ENCODE measurements at regions not wholly inside any gene's neighbourhood (a gene's known extent, or its start where the extent isn't known, plus 50 kb on each side); places are given as distances from the start of the nearest gene placed in this dataset.
A peak's percentile ranks its signal among the peaks of the same experiment; 100 is the strongest.

DNA sequence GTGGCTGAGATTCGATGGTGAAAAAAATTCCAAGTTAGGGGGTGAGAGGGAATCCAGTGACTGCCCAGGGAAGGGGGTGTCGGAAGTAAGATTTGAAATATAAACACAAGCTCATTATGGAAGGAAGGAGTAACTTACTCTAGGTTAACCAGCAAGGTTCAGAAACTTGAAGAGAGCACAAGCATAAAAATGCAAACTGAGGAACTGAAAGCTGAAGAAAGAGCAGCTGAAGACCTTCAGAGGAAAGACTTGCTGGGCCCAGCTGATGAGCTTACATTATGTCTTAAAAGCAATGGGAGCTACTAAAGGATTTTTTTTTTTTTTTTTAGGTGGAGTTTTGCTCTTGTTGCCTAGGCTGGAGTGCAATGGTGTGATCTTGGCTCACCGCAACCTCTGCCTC lies 189.7 kb upstream of the GRIN2B start:
- POLR2A ChIA-PET: interaction anchor here (0.7 to 1.5 kb wide), 16 partner anchors 9 to 600 kb away, joined by 3 to 17 read pairs (median 4); no protein-coding TSS in a partner anchor
- H3K4me2 ChIP-seq (ENCODE audit: low read length): peak overlapping the region; percentile 62

DNA sequence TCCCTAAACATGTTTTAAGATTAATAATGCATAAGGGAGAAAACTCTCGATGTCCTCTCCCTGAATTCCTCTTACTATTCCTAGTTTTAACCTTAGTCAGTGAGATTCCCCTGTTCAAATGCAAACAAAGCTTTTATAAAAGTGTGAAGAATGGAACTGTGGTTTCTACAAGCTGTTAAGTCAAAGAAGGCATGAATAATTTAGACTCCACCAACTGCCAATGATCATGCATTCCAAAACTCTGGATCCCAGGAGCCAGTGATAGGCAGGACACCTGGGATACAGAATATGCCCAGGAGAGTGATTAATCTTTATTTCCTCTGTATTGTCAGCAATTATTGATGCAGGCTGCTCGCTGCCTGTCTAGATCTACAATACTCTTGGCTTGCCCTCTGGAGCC lies 190.3 kb upstream of the ATF7IP start:
- Histone ChIP-seq H2AFZ (ENCODE audit: low read length) (peak overlapping the region; percentile 8; the same call in 1 of the 2 replicates), H3K4me2 (ENCODE audit: low read length) (no peak overlapping the region), H3K4me3 (ENCODE audit: low read depth, low read length, poor library complexity, severe bottlenecking) (no peak overlapping the region), H3K79me2 (ENCODE audit: insufficient read depth, low read depth, low read length) (no peaks in the 10 kb centered on the region), H3K36me3 (ENCODE audit: insufficient read depth, low read length) (no peaks in the 10 kb centered on the region; the same call in 1 of the 2 replicates), H4K20me1 (ENCODE audit: insufficient read depth, low read length) (no peaks in the 10 kb centered on the region), H3K9me2 (ENCODE audit: insufficient read depth, low read length) (no peaks in the 10 kb centered on the region), H3K27ac (ENCODE audit: low read depth, low read length, poor library complexity, severe bottlenecking) (no peak overlapping the region), H3K9me3 (ENCODE audit: low read length) (no peaks in the 10 kb centered on the region), H3K4me1 (ENCODE audit: insufficient read depth, low read length, poor library complexity, severe bottlenecking) (peaks cover 38% of the 10 kb centered on the region)
- DNase-seq (ENCODE audit: low spot score): no peak
- BruUV-seq (replicated peaks): no TSS peak
- ChIA-PET POLR2A (interaction anchor here (0.6 to 1.1 kb wide), 4 partner anchors 8 to 256 kb away, joined by 3 to 8 read pairs (median 4); no protein-coding TSS in a partner anchor), CTCF (ENCODE audit: unreplicated experiment) (no interaction called here)
- TF ChIP-seq EZH2phosphoT487 (IDR thresholded peaks at IDR 0.05; ENCODE audit: borderline replicate concordance, low read depth, low read length): no peak
- TF ChIP-seq, protein P1, sequence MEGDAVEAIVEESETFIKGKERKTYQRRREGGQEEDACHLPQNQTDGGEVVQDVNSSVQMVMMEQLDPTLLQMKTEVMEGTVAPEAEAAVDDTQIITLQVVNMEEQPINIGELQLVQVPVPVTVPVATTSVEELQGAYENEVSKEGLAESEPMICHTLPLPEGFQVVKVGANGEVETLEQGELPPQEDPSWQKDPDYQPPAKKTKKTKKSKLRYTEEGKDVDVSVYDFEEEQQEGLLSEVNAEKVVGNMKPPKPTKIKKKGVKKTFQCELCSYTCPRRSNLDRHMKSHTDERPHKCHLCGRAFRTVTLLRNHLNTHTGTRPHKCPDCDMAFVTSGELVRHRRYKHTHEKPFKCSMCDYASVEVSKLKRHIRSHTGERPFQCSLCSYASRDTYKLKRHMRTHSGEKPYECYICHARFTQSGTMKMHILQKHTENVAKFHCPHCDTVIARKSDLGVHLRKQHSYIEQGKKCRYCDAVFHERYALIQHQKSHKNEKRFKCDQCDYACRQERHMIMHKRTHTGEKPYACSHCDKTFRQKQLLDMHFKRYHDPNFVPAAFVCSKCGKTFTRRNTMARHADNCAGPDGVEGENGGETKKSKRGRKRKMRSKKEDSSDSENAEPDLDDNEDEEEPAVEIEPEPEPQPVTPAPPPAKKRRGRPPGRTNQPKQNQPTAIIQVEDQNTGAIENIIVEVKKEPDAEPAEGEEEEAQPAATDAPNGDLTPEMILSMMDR (conservative IDR thresholded peaks at IDR 0.05; ENCODE audit: low read length): no peak
- intact Hi-C loops (cut with micrococcal nuclease; ENCODE audit: unreplicated experiment): no loop called here

More for the DNA sequence above, 189.7 kb upstream of the GRIN2B start:
- no peaks in the 10 kb centered on the region for H4K20me1 ChIP-seq (ENCODE audit: insufficient read depth, low read length)
- H3K4me1 ChIP-seq (ENCODE audit: insufficient read depth, low read length, poor library complexity, severe bottlenecking): peaks cover 48% of the 10 kb centered on the region
- H3K9me2 ChIP-seq (ENCODE audit: insufficient read depth, low read length): no peaks in the 10 kb centered on the region
- DNase-seq (ENCODE audit: low spot score): peak; percentile 90
- peak overlapping the region; percentile 75; the same call in 1 of the 2 replicates for H2AFZ ChIP-seq (ENCODE audit: low read length)
- no peaks in the 10 kb centered on the region for H3K79me2 ChIP-seq (ENCODE audit: insufficient read depth, low read depth, low read length)
- BruUV-seq (replicated peaks): no TSS peak
- peak overlapping the region; percentile 41 for H3K4me3 ChIP-seq (ENCODE audit: low read depth, low read length, poor library complexity, severe bottlenecking)
- intact Hi-C loops (cut with micrococcal nuclease; ENCODE audit: unreplicated experiment): no loop called here
- TF ChIP-seq, protein P1 (conservative IDR thresholded peaks at IDR 0.05; ENCODE audit: low read length): no peak
- TF ChIP-seq EZH2phosphoT487 (IDR thresholded peaks at IDR 0.05; ENCODE audit: borderline replicate concordance, low read depth, low read length): no peak
- peak overlapping the region; percentile 71 for H3K27ac ChIP-seq (ENCODE audit: low read depth, low read length, poor library complexity, severe bottlenecking)
- H3K36me3 ChIP-seq (ENCODE audit: insufficient read depth, low read length): no peaks in the 10 kb centered on the region; the same call in 1 of the 2 replicates
- CTCF ChIA-PET (ENCODE audit: unreplicated experiment): interaction anchor here (0.6 to 0.7 kb wide), 2 partner anchors 226 to 371 kb away, joined by 3 read pairs; no protein-coding TSS in a partner anchor
- H3K9me3 ChIP-seq (ENCODE audit: low read length): no peaks in the 10 kb centered on the region
